HL-60 (cell line): ENCODE measurements at regions not wholly inside any gene's neighbourhood (a gene's known extent, or its start where the extent isn't known, plus 50 kb on each side); places are given as distances from the start of the nearest gene placed in this dataset.
"Not testable (repeated sequence)": the region's sequence is repeated elsewhere in the genome, so short reads cannot be mapped to it uniquely, and the experiment has no call there.

Source experiments
- GABPA ChIP-seq: IDR thresholded peaks from 2 replicates; pipeline ENCODE4 v1.6.1; 2012; ENCODE audit warnings: low read depth
- POLR2AphosphoS5 ChIP-seq: IDR thresholded peaks from 2 replicates; pipeline ENCODE4 v1.6.1; 2012; ENCODE audit warnings: low read depth
- TF ChIP-seq, protein P1 (sequence below): IDR thresholded peaks from one replicate; pipeline ENCODE4 v1.5.1; 2011; ENCODE audit warnings: low read length, control low read depth, inconsistent platforms; ENCODE audit not compliant: insufficient read depth
- TF ChIP-seq, protein P2 (sequence below): IDR thresholded peaks from 2 replicates; pipeline ENCODE4 v1.6.1; 2012; ENCODE audit warnings: low read depth; ENCODE audit not compliant: insufficient replicate concordance

DNA sequence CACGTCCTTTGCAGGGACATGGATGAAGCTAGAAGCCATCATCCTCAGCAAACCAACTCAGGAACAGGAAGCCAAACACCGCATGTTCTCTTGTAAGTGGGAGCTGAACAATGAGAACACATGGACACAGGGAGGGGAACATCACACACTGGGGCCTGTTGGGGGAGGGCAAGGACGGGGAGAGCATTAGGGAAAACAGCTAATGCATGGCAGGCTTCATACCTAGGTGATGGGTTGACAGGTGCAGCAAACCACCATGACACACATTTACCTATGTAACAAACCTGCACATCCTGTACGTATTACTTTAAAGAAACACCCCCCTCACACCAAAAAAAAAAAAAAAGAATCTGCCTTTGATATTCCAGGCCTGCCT is 57.9 kb upstream of the ECHDC3 start:
- TF ChIP-seq, protein P1, sequence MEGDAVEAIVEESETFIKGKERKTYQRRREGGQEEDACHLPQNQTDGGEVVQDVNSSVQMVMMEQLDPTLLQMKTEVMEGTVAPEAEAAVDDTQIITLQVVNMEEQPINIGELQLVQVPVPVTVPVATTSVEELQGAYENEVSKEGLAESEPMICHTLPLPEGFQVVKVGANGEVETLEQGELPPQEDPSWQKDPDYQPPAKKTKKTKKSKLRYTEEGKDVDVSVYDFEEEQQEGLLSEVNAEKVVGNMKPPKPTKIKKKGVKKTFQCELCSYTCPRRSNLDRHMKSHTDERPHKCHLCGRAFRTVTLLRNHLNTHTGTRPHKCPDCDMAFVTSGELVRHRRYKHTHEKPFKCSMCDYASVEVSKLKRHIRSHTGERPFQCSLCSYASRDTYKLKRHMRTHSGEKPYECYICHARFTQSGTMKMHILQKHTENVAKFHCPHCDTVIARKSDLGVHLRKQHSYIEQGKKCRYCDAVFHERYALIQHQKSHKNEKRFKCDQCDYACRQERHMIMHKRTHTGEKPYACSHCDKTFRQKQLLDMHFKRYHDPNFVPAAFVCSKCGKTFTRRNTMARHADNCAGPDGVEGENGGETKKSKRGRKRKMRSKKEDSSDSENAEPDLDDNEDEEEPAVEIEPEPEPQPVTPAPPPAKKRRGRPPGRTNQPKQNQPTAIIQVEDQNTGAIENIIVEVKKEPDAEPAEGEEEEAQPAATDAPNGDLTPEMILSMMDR: not testable (repeated sequence)
- not testable (repeated sequence) for TF ChIP-seq POLR2AphosphoS5, GABPA
- TF ChIP-seq, protein P2, sequence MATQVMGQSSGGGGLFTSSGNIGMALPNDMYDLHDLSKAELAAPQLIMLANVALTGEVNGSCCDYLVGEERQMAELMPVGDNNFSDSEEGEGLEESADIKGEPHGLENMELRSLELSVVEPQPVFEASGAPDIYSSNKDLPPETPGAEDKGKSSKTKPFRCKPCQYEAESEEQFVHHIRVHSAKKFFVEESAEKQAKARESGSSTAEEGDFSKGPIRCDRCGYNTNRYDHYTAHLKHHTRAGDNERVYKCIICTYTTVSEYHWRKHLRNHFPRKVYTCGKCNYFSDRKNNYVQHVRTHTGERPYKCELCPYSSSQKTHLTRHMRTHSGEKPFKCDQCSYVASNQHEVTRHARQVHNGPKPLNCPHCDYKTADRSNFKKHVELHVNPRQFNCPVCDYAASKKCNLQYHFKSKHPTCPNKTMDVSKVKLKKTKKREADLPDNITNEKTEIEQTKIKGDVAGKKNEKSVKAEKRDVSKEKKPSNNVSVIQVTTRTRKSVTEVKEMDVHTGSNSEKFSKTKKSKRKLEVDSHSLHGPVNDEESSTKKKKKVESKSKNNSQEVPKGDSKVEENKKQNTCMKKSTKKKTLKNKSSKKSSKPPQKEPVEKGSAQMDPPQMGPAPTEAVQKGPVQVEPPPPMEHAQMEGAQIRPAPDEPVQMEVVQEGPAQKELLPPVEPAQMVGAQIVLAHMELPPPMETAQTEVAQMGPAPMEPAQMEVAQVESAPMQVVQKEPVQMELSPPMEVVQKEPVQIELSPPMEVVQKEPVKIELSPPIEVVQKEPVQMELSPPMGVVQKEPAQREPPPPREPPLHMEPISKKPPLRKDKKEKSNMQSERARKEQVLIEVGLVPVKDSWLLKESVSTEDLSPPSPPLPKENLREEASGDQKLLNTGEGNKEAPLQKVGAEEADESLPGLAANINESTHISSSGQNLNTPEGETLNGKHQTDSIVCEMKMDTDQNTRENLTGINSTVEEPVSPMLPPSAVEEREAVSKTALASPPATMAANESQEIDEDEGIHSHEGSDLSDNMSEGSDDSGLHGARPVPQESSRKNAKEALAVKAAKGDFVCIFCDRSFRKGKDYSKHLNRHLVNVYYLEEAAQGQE: not testable (repeated sequence)
